GM12864 (cell line): ENCODE measurements at regions not wholly inside any gene's neighbourhood (a gene's known extent, or its start where the extent isn't known, plus 50 kb on each side); places are given as distances from the start of the nearest gene placed in this dataset.

ENCODE experiments used
- DNase-seq: peaks from one replicate; pipeline ENCODE4 v3.0.0-alpha.2; 2011; ENCODE audit warnings: low read depth
- H3K4me3 ChIP-seq: 2 replicates; pipeline ENCODE4 v1.5.1; 2011; ENCODE audit warnings: mild to moderate bottlenecking, low read depth, low read length, control low read depth
- CTCF ChIP-seq: IDR thresholded peaks from 2 replicates; pipeline ENCODE4 v1.5.1; 2011; ENCODE audit warnings: low read depth, mild to moderate bottlenecking, moderate library complexity, low read length, control low read depth, inconsistent platforms; ENCODE audit errors: missing control alignments

GRCh38 chr2:117071556-117072102 lies 742.9 kb upstream of the DDX18 start:
- no peak overlapping the region for H3K4me3 ChIP-seq
- TF ChIP-seq CTCF = no peak
- DNase-seq = no peak

- no peak overlapping the region for H3K4me3 ChIP-seq
- TF ChIP-seq CTCF = no peak
- DNase-seq = no peak
Measured at GRCh38 chr2:117074756-117075155, 739.7 kb upstream of the DDX18 start.

- H3K4me3 ChIP-seq = no peak overlapping the region
- TF ChIP-seq CTCF = no peak
- DNase-seq = no peak
Measured at GRCh38 chr2:117085256-117085655, 729.2 kb upstream of the DDX18 start.

GRCh38 chr2:117085737-117086136 lies 728.8 kb upstream of the DDX18 start:
- TF ChIP-seq CTCF = no peak
- no peak for DNase-seq
- no peak overlapping the region for H3K4me3 ChIP-seq

GRCh38 chr2:117086174-117086942 lies 728.1 kb upstream of the DDX18 start:
- TF ChIP-seq CTCF = no peak
- DNase-seq = no peak
- H3K4me3 ChIP-seq = no peak overlapping the region

- TF ChIP-seq CTCF = no peak
- H3K4me3 ChIP-seq = no peak overlapping the region
- no peak for DNase-seq
Measured at GRCh38 chr2:117086943-117087250, 727.6 kb upstream of the DDX18 start.
